GM12892 (cell line): ENCODE measurements at regions not wholly inside any gene's neighbourhood (a gene's known extent, or its start where the extent isn't known, plus 50 kb on each side); places are given as distances from the start of the nearest gene placed in this dataset.

Experiments used
- POLR2A ChIP-seq: IDR thresholded peaks from 2 replicates; pipeline ENCODE4 v1.6.1; 2011; ENCODE audit warnings: low read depth, low read length, control low read depth
- POLR2AphosphoS5 ChIP-seq: IDR thresholded peaks from 2 replicates; pipeline ENCODE4 v1.6.1; 2011; ENCODE audit warnings: low read depth, low read length, control low read depth
- TAF1 ChIP-seq: IDR thresholded peaks from 2 replicates; pipeline ENCODE4 v1.6.1; 2011; ENCODE audit warnings: low read depth, mild to moderate bottlenecking, control low read depth, low read length, borderline replicate concordance

DNA sequence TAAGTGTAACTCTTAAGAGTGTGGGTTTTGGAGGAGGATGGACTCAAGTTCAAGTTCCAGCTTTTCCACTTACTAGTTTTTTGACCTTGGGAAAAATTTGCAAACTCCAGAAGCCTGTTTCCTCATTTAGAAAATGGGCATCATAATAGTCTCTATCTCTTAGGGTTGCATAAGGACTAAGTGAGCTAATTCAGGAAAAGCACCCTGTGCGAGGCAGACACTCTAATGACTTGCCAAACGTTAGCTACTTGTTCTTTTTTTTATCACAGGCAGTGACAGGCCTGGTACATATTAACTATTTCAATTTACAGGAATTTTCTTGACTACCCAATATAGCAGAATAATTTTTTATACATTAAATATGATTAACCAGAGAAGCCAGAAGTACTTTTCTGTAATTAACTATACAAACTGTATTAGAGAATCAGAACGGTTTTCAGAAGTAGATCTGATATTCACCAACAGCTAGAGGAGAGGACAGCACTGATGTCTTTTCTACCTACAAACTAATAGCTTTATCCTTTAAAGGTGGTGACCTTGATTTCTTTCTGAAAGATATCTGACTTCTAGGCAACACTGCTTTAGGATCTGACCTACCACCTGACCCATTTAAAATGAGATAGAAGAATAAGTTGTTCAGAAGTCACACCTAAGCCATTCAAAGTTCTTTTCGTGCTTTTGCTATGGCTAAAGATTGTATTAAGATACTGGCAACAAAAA, 139.6 kb upstream of the HAND2 start:
- TF ChIP-seq POLR2AphosphoS5, result no peak
- no peak for TF ChIP-seq POLR2A
- no peak for TF ChIP-seq TAF1
